K562 (cell line): ENCODE measurements at regions not wholly inside any gene's neighbourhood (a gene's known extent, or its start where the extent isn't known, plus 50 kb on each side); places are given as distances from the start of the nearest gene placed in this dataset.
A peak's percentile ranks its signal among the peaks of the same experiment; 100 is the strongest.

Experiments used
- ATAC-seq: fragments of 200-7000 bp; cut with Tn5 transposase; 3 replicates; pipeline ENCODE4 v1.9.1; 2020; ENCODE audit warnings: moderate library complexity
- BruUV-seq: library from RNA; stranded (reverse); fragments of 400-500 nt; replicated peaks from 2 replicates; lab custom pipeline; 2021; lab: Mats Ljungman, UMichigan
- CTCF ChIA-PET: fragments of 300-600 bp; formaldehyde crosslinking; extraction: SDS; loops from one replicate; lab custom pipeline; 2021; ENCODE audit warnings: low intra/inter-chr PET ratio; lab: Yijun Ruan, JAX
- POLR2A ChIA-PET: fragments of 300-600, 350-650 bp; sonication (Branson Sonifier 250); formaldehyde crosslinking; extraction: SDS; loops from one replicate; lab custom pipeline; 2021; ENCODE audit warnings: antibody characterized with exemption, inconsistent platforms; lab: Yijun Ruan, JAX
- DNase-seq, 4 experiments: peaks; one replicate each; pipeline versions ENCODE4 v3.0.0 to v3.0.0-alpha.2; 2011 to 2018; ENCODE audit warnings: low spot score in 3 of 4, mixed read lengths in 3 of 4; ENCODE audit errors: extremely low read depth in 1 of 4
- FAIRE-seq: peaks from 2 replicates; lab custom pipeline; 2011; peaks lifted over from hg19 to GRCh38; lab: Jason Lieb, UNC
- H2AFZ ChIP-seq: 2 replicates; pipeline ENCODE4 v1.6.0; 2011; ENCODE audit warnings: low read depth, low read length, control low read depth, inconsistent platforms
- H3K27ac ChIP-seq: fragments of 200-600 bp; 3 replicates; pipeline ENCODE4 v1.8.0; 2011; ENCODE audit warnings: low read depth, mild to moderate bottlenecking, control low read depth, inconsistent platforms, low read length, moderate library complexity, mixed read lengths; ENCODE audit errors: extremely low read depth
- H3K27me3 ChIP-seq, 2 experiments: fragments of 300-600 bp in 1 of 2; 2 replicates in 1 of 2; 3 replicates in 1 of 2; pipeline versions ENCODE4 v1.6.0 to v1.8.0; 2011; ENCODE audit warnings: inconsistent platforms in 2 of 2, low read length in 2 of 2, mild to moderate bottlenecking in 1 of 2, mixed read lengths in 1 of 2, moderate library complexity in 1 of 2; ENCODE audit not compliant: control insufficient read depth in 2 of 2, insufficient read depth in 2 of 2
- H3K36me3 ChIP-seq: fragments of 300-600 bp; 3 replicates; pipeline ENCODE4 v1.8.0; 2011; ENCODE audit warnings: mild to moderate bottlenecking, low read length, inconsistent platforms; ENCODE audit not compliant: control insufficient read depth, insufficient read depth
- H3K4me1 ChIP-seq, 2 experiments: fragments of 200-600 bp in 1 of 2; replicated peaks in 1 of 2; 2 replicates in 1 of 2; 3 replicates in 1 of 2; pipeline versions ENCODE4 v1.5.1 to v1.8.0; 2011; ENCODE audit warnings: inconsistent platforms in 2 of 2, low read length in 2 of 2, mild to moderate bottlenecking in 1 of 2, mixed read lengths in 1 of 2, moderate library complexity in 1 of 2; ENCODE audit not compliant: control insufficient read depth in 2 of 2, insufficient read depth in 2 of 2
- H3K4me2 ChIP-seq: 2 replicates; pipeline ENCODE4 v1.6.1; 2011; ENCODE audit warnings: low read length, control low read depth, inconsistent platforms, mixed read lengths; ENCODE audit not compliant: insufficient read depth
- H3K4me3 ChIP-seq: fragments of 200-600 bp; sonication (generic), shearing (Covaris generic); 2 replicates; pipeline ENCODE4 v1.5.1; 2016; ENCODE audit warnings: control low read depth, inconsistent platforms
- H3K79me2 ChIP-seq: fragments of 200-600 bp; 3 replicates; pipeline ENCODE4 v1.8.0; 2011; ENCODE audit warnings: low read length, inconsistent platforms; ENCODE audit not compliant: control insufficient read depth, insufficient read depth
- H3K9ac ChIP-seq, 2 experiments: 2 replicates each; pipeline versions ENCODE4 v1.6.0 to v1.6.1; 2011; ENCODE audit warnings: low read depth in 2 of 2, low read length in 2 of 2, control low read depth in 1 of 2, inconsistent platforms in 1 of 2, mild to moderate bottlenecking in 1 of 2, mixed read lengths in 1 of 2; ENCODE audit not compliant: insufficient read depth in 1 of 2
- H3K9me1 ChIP-seq: one replicate; pipeline ENCODE4 v1.6.0; 2011; ENCODE audit warnings: inconsistent platforms, mild to moderate bottlenecking, low read length, moderate library complexity; ENCODE audit not compliant: control insufficient read depth, insufficient read depth
- H3K9me3 ChIP-seq: replicated peaks from 2 replicates; pipeline ENCODE4 v1.5.1; 2011; ENCODE audit warnings: low read depth, low read length, inconsistent platforms; ENCODE audit not compliant: control insufficient read depth, insufficient read depth
- H4K20me1 ChIP-seq: replicated peaks from 2 replicates; pipeline ENCODE4 v1.6.1; 2011; ENCODE audit warnings: low read length, inconsistent platforms, mixed read lengths; ENCODE audit not compliant: control insufficient read depth, insufficient read depth
- DACH1 ChIP-seq: fragments of 450-650 bp; IDR thresholded peaks from 2 replicates; pipeline ENCODE4 v1.6.1; 2018; ENCODE audit not compliant: partially characterized antibody
- HINFP ChIP-seq: fragments of 450-650 bp; conservative IDR thresholded peaks from 2 replicates; pipeline ENCODE4 v1.6.1; 2016; ENCODE audit warnings: missing genetic modification characterization, low read depth, mild to moderate bottlenecking, control low read depth, missing compliant biosample characterization
- HMG20A ChIP-seq: fragments of 450-650 bp; formaldehyde crosslinking; conservative IDR thresholded peaks from 2 replicates; pipeline ENCODE4 v1.4.0; 2020; ENCODE audit warnings: mild to moderate bottlenecking, mixed read lengths
- NFATC3 ChIP-seq: fragments of 450-650 bp; IDR thresholded peaks from 2 replicates; pipeline ENCODE4 v1.6.1; 2017; ENCODE audit warnings: mild to moderate bottlenecking
- RBM34 ChIP-seq: fragments of 200-400 bp; formaldehyde crosslinking; IDR thresholded peaks from 2 replicates; pipeline ENCODE4 v1.6.1; 2018; ENCODE audit warnings: low read length, borderline replicate concordance; ENCODE audit not compliant: insufficient read depth
- SMC3 ChIP-seq: conservative IDR thresholded peaks from 2 replicates; pipeline ENCODE4 v1.6.1; 2011; ENCODE audit warnings: low read depth, low read length, improper control_type of control experiment; ENCODE audit not compliant: insufficient read depth
- TSC22D4 ChIP-seq: fragments of 450-650 bp; IDR thresholded peaks from 2 replicates; pipeline ENCODE4 v1.6.1; 2016; ENCODE audit warnings: missing genetic modification characterization, missing biosample characterization, control low read depth
- ZFP30 ChIP-seq: fragments of 250-450 bp; sonication (Bioruptor Pico); IDR thresholded peaks from 2 replicates; pipeline ENCODE4 v1.8.0; 2022; ENCODE audit warnings: moderate library complexity, mild to moderate bottlenecking, inconsistent platforms, borderline replicate concordance
- ZNF133 ChIP-seq: fragments of 250-450 bp; sonication (Bioruptor Pico); IDR thresholded peaks from 2 replicates; pipeline ENCODE4 v1.4.0; 2020; ENCODE audit warnings: mild to moderate bottlenecking
- ZNF274 ChIP-seq: IDR thresholded peaks from 2 replicates; pipeline ENCODE4 v1.6.1; 2011; ENCODE audit warnings: low read depth, mild to moderate bottlenecking, low read length, moderate library complexity, borderline replicate concordance
- ZNF354B ChIP-seq: fragments of 250-450 bp; sonication (Bioruptor Pico); IDR thresholded peaks from 2 replicates; pipeline ENCODE4 v1.4.0; 2020
- ZNF384 ChIP-seq: IDR thresholded peaks from 2 replicates; pipeline ENCODE4 v1.6.1; 2012; ENCODE audit warnings: low read depth, low read length, improper control_type of control experiment
- WGBS: fragments of 100-300 bp; shearing (Covaris generic); methylation state at CpG from one replicate; pipeline ENCODE4 v1.1.6; 2016; ENCODE audit warnings: low coverage, mixed read lengths; ENCODE audit not compliant: insufficient coverage; ENCODE audit errors: missing lambda C conversion rate; 5-methylcytosine and 5-hydroxymethylcytosine counted together
- in situ Hi-C: fragments of 300-500 bp; cut with MboI; formaldehyde crosslinking; loops from 4 replicates; pipeline ENCODE4 v1.15.0; 2018; ENCODE audit warnings: inconsistent platforms, mixed read lengths
- intact Hi-C: fragments of 100-400 bp; cut with micrococcal nuclease; formaldehyde crosslinking; loops from 2 replicates; pipeline ENCODE4 v1.14.2; 2022
- TF ChIP-seq, protein P1 (sequence below): fragments of 450-650 bp; conservative IDR thresholded peaks from 2 replicates; pipeline ENCODE4 v1.6.1; 2016; ENCODE audit warnings: missing genetic modification characterization, low read depth, mild to moderate bottlenecking, missing compliant biosample characterization, moderate library complexity

- no peak overlapping the region for H2AFZ ChIP-seq
- H3K9ac ChIP-seq: peak overlapping the region in 1 of 2 experiments; percentile 52; a peak in 1 of 4 replicates
- ChIA-PET POLR2A (no interaction called here), CTCF (no interaction called here)
- H4K20me1 ChIP-seq: peaks cover 9% of the 10 kb centered on the region; the same call in 1 of the 2 replicates
- no peaks in the 10 kb centered on the region for H3K9me3 ChIP-seq
- no peaks in the 10 kb centered on the region for H3K79me2 ChIP-seq
- H3K36me3 ChIP-seq: peaks cover 36% of the 10 kb centered on the region; the same call in 1 of the 3 replicates
- intact Hi-C loops (no loop called here), in situ Hi-C loops (no loop called here)
- no peak overlapping the region for H3K4me2 ChIP-seq
- TF ChIP-seq HINFP (tag) (no peak), RBM34 (no peak), ZNF384 (no peak), ZNF133 (no peak), ZNF354B (CRISPR knock-in tag) (no peak), SMC3 (no peak), ZFP30 (CRISPR knock-in tag) (no peak), ZNF274 (no peak), HMG20A (no peak), DACH1 (no peak), NFATC3 (no peak), TSC22D4 (tag) (no peak)
- TF ChIP-seq, protein P1, sequence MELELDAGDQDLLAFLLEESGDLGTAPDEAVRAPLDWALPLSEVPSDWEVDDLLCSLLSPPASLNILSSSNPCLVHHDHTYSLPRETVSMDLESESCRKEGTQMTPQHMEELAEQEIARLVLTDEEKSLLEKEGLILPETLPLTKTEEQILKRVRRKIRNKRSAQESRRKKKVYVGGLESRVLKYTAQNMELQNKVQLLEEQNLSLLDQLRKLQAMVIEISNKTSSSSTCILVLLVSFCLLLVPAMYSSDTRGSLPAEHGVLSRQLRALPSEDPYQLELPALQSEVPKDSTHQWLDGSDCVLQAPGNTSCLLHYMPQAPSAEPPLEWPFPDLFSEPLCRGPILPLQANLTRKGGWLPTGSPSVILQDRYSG (tag): no peak
- H3K27ac ChIP-seq: no peak overlapping the region
- FAIRE-seq (no peak), DNase-seq (peak in 1 of 4 experiments; percentile 29), ATAC-seq (peak; percentile 36; the same call in 2 of the 3 replicates)
- H3K4me1 ChIP-seq: peaks cover 0 to 24% of the 10 kb centered on the region in 2 experiments; a peak in 2 of 5 replicates
- 82% methylated on average over 13 of the region's 20 CpGs for WGBS
- H3K4me3 ChIP-seq: no peak overlapping the region
- H3K27me3 ChIP-seq: no peaks in the 10 kb centered on the region
- no TSS peak for BruUV-seq
- H3K9me1 ChIP-seq: peaks cover 3% of the 10 kb centered on the region
Measured at GRCh38 chr12:124369827-124370378, 75.0 kb downstream of the RFLNA start.
